ENCODE measurements at regions not wholly inside any gene's neighbourhood (a gene's known extent, or its start where the extent isn't known, plus 50 kb on each side); places are given as distances from the start of the nearest gene placed in this dataset.

DNA sequence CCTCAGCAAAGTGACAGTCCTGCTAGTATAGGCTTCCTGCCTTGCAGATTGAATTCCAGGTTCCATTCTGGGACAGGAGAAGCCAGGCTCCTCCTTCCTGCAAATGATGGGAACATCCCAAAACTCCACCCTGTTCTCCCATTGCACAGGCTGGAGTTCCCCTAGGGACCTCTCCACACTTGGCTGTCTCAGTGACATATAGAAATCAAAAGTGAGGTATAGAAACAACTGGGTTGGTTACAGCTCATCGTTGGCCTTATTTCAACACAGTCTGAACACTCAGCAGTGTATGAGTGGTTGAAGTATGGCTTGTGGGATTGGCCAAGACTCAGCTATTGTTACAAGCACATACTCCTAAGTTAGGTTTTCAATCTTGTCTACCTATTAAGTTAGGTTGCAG is 157.8 kb upstream of the FTMT start:
- Mint-ChIP-seq H3K36me3 (ENCODE audit: unreplicated experiment) (no peaks in the 10 kb centered on the region), H3K4me1 (ENCODE audit: low read depth, unreplicated experiment) (peaks cover 5% of the 10 kb centered on the region), H3K4me3 (ENCODE audit: unreplicated experiment) (no peak overlapping the region), H3K27me3 (ENCODE audit: unreplicated experiment) (peaks cover 2% of the 10 kb centered on the region), H3K27ac (ENCODE audit: unreplicated experiment) (no peak overlapping the region), H3K9me3 (ENCODE audit: unreplicated experiment) (no peaks in the 10 kb centered on the region)
- DNase-seq: no peak
- TF ChIP-seq, protein P1, sequence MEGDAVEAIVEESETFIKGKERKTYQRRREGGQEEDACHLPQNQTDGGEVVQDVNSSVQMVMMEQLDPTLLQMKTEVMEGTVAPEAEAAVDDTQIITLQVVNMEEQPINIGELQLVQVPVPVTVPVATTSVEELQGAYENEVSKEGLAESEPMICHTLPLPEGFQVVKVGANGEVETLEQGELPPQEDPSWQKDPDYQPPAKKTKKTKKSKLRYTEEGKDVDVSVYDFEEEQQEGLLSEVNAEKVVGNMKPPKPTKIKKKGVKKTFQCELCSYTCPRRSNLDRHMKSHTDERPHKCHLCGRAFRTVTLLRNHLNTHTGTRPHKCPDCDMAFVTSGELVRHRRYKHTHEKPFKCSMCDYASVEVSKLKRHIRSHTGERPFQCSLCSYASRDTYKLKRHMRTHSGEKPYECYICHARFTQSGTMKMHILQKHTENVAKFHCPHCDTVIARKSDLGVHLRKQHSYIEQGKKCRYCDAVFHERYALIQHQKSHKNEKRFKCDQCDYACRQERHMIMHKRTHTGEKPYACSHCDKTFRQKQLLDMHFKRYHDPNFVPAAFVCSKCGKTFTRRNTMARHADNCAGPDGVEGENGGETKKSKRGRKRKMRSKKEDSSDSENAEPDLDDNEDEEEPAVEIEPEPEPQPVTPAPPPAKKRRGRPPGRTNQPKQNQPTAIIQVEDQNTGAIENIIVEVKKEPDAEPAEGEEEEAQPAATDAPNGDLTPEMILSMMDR (IDR thresholded peaks at IDR 0.05; ENCODE audit: partially characterized antibody, unreplicated experiment): no peak

DNA sequence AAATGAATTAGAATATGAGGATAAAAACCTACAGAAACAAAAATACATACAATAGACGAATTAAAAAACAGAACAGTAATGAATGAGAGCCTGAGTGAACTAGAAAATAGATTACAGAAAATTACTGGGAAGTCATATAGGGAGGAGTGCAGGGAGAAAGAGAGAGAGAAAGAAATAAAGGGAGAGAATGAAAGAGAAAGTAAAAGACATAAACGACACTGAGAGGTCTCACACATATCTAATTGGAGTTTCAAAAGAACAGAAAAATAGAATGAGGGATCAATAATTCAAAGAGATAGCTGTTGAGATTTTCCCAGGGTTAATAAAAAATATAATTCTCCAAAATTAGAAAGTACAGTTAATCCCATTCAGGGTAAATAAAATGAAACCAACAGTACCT is 156.4 kb upstream of the FTMT start:
- Mint-ChIP-seq H3K36me3 (ENCODE audit: unreplicated experiment) (no peaks in the 10 kb centered on the region), H3K4me1 (ENCODE audit: low read depth, unreplicated experiment) (peaks cover 5% of the 10 kb centered on the region), H3K27me3 (ENCODE audit: unreplicated experiment) (peaks cover 2% of the 10 kb centered on the region), H3K4me3 (ENCODE audit: unreplicated experiment) (no peak overlapping the region), H3K9me3 (ENCODE audit: unreplicated experiment) (no peaks in the 10 kb centered on the region), H3K27ac (ENCODE audit: unreplicated experiment) (no peak overlapping the region)
- TF ChIP-seq, protein P1 (IDR thresholded peaks at IDR 0.05; ENCODE audit: partially characterized antibody, unreplicated experiment): no peak
- no peak for DNase-seq

DNA sequence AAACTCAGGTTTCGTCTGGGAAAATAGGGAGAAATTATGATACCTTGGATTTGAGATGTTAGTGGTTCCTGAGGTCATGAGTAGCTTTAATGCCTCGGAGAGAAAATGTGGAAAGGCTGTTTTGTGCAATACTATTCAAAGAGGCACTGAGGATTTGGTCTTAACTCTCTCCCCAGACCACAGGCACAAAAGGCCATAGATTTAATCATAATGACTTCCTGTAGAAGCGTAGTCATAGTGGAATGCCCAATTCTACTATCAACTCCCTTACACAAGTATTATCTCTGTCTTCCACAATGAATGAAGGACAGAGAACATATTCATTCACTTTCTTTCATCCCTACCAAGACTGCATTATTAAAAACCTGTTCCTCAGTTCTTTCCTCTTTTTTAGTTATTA is 153.0 kb upstream of the FTMT start:
- Mint-ChIP-seq H3K4me3 (ENCODE audit: unreplicated experiment) (no peak overlapping the region), H3K27me3 (ENCODE audit: unreplicated experiment) (peaks cover 2% of the 10 kb centered on the region), H3K4me1 (ENCODE audit: low read depth, unreplicated experiment) (peaks cover 3% of the 10 kb centered on the region), H3K27ac (ENCODE audit: unreplicated experiment) (no peak overlapping the region), H3K36me3 (ENCODE audit: unreplicated experiment) (no peaks in the 10 kb centered on the region), H3K9me3 (ENCODE audit: unreplicated experiment) (no peaks in the 10 kb centered on the region)
- TF ChIP-seq, protein P1 (IDR thresholded peaks at IDR 0.05; ENCODE audit: partially characterized antibody, unreplicated experiment): no peak
- DNase-seq: no peak

DNA sequence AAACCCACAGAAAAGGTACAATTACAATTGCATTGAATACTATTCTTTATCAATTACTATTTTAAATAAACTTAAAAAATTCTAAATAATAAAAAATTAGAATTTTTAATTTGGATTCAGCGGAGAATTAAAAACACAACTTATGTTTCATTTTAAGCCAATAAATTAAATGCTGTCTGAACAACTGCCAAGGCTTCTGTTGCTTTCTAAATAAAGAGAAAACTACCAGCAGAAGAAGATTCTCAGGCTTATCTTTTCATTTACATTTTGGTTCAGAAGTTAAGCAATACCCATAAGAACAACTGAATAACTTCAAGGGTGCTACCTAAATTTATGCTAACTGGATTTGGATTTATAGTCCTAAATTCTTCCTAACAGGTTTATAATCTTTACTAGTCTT is 150.0 kb upstream of the FTMT start:
- Mint-ChIP-seq H3K9me3 (ENCODE audit: unreplicated experiment) (no peaks in the 10 kb centered on the region), H3K27ac (ENCODE audit: unreplicated experiment) (no peak overlapping the region), H3K36me3 (ENCODE audit: unreplicated experiment) (no peaks in the 10 kb centered on the region), H3K4me3 (ENCODE audit: unreplicated experiment) (no peak overlapping the region), H3K27me3 (ENCODE audit: unreplicated experiment) (peaks cover 2% of the 10 kb centered on the region), H3K4me1 (ENCODE audit: low read depth, unreplicated experiment) (no peaks in the 10 kb centered on the region)
- DNase-seq: no peak
- TF ChIP-seq, protein P1 (IDR thresholded peaks at IDR 0.05; ENCODE audit: partially characterized antibody, unreplicated experiment): no peak

DNA sequence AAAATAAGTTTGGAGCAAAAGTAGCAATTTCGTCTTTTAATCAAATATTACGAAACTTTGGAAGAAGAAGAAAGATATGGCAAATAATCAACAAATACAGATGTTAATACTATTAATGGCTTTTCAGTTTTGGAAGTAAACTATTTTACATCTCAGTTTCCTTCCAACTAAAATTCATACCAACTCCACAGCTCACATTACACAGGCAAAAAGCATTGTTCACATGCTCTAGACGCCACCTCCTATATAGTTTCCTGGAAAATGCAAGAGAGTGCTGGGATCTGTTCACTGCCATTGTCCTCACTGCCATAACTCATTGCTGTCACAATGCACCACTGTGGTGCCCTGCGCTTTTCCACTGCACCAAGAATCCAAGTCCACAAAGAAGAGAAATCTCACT is 149.0 kb upstream of the FTMT start:
- DNase-seq: no peak
- H3K9me3 Mint-ChIP-seq (ENCODE audit: unreplicated experiment): no peaks in the 10 kb centered on the region
- H3K27me3 Mint-ChIP-seq (ENCODE audit: unreplicated experiment): peaks cover 2% of the 10 kb centered on the region
- no peaks in the 10 kb centered on the region for H3K36me3 Mint-ChIP-seq (ENCODE audit: unreplicated experiment)
- TF ChIP-seq, protein P1 (IDR thresholded peaks at IDR 0.05; ENCODE audit: partially characterized antibody, unreplicated experiment): no peak
- no peaks in the 10 kb centered on the region for H3K4me1 Mint-ChIP-seq (ENCODE audit: low read depth, unreplicated experiment)
- no peak overlapping the region for H3K27ac Mint-ChIP-seq (ENCODE audit: unreplicated experiment)
- no peak overlapping the region for H3K4me3 Mint-ChIP-seq (ENCODE audit: unreplicated experiment)

All from glutamatergic neuron (in vitro differentiated cells).